ENCODE measurements at regions not wholly inside any gene's neighbourhood (a gene's known extent, or its start where the extent isn't known, plus 50 kb on each side); places are given as distances from the start of the nearest gene placed in this dataset.

- DNase-seq (ENCODE audit: low read depth, low spot score): no peak
These were observed 1214.0 kb downstream of the BRD1 start for GRCh38 chr22:48613566-48614200.

DNA sequence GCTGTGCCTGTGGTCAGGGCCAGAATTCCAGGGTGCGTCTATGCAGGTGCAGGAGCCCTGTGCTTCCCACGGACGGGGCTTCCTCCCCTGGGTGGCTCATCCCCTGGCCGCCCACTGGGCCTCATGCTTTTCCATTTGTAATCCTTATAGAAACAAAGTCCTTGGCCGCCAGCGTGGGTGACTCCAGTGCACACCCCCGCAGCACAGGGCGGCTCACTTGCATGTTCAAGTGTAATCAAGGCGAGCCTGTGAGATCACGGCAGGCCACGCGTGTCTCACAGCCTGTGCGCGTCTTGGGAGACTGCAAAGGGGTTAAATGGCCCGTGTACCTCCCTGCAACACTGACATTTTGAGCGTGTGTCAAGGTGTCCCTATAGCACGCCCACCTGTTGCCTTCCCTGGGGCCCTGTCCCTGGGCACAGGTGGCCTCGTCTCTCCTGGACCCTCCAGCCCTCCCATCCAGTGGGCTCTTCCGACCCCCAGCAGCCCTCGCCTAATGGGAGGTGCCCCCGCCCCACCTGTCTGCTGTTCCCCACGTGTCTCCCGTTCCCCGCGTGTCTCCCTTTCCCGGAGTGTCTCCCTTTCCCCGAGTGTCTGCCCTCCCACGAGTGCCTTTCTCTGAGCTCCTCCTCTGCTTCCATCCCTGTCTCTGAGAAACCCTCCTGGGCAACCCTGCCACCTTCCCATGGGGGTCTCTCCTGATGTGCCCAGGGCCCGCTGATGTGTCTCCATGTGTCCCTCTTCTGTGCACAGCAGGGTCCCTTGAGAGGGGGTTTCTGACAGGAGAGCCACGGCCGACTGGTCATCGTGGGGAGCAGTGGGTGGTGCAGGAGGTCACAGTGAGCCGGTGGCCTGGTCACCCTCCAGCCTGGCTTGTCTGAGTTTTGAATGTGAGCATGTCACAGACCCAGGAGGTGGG, 1215.3 kb downstream of the BRD1 start:
- DNase-seq (ENCODE audit: low read depth, low spot score): no peak

DNA sequence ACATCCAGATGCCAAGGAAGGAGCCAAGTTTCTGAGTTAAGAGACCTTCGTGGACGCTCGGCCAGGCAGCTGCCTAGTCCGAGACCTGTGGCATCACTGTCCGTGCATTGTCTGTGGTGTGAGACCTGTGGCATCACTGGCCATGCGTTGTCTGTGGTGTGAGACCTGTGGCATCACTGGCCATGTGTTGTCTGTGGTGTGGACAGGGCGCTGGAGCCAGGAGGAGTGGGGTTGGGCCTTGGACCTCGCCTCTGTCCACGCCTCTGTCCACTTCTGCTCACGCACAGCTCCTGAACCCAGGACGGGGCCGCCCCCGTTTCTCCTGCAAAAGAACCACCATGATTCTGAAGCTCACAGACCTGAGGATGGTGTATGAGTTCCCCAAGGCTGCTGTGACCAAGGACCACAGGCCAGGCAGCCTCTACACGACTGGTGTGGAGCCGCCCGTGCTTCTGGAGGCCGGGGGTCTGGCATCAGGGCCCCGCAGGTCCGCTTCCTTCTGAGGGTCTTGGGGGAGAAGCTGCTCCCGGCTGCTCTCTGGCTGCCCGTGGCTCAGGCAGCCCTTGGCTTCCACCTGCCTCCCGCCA, 1218.3 kb downstream of the BRD1 start:
- no peak for DNase-seq (ENCODE audit: low read depth, low spot score)

DNA sequence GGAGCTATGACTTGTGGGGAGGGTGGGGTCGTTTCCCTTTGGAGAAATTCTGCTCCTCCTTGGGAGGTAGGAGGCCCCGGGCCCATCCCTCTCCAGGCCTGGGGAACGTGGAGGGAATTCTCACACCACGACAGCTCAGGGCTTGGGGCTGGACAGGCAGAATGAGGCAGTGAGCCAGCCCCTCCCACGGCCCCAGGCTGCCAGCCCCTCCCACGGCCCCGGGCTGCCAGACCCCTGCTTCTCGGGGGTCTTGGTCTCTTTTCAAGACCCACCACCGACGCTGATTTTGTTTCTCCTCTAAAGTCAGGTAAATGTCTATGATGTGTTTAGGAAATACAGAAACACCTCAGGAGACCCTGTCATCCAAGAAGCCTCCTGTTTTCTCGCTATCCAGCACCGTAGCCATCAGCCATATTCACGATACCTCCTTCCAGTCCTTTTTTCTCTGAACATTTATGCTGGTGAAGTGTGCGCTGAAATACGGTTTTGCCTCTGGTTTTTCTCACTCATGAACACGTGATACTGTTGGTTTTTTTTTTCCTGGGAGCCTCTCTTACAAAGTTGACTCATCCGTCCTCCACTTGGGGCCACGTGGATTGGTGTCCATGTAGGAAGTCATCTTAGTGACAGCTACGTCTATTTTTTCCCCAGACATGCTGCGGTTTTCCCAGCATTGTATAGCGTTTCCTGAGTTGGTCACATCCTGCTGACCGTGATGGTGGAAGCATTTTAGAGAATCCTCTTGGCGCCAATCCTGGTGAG, 1219.6 kb downstream of the BRD1 start:
- DNase-seq (ENCODE audit: low read depth, low spot score): no peak

GRCh38 chr22:48606684-48607307, 1220.9 kb downstream of the BRD1 start:
- DNase-seq (ENCODE audit: low read depth, low spot score): no peak

DNA sequence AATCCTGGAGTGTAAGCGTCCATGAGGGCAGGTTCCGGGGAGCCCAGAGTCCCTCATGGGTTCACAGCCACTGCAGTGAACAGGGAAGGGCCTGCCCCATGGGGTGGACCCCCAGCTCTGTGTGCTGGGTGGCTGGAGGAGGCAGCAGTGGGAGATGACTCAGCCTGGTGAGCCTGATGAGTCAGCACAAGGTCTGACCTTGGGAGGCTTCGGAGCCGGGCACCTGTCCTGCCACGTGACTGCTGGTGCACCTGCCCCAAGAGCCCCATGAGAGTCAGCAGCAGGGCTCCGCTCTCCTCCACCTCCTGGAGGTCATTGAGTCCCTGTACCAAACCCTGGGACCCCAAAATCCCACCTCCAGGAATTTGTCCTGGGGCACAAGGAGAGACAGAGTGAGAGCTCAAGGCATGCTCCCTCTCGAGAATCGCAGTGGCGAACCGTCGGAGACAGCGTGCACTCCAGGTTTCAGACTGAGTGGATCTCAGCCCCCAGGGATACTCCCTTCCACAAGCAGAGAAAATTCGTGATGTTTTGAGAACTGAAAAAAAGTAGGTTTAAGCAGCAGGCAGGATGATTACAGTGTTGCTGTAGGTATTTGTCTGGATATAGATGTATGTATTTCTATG, 1221.7 kb downstream of the BRD1 start:
- no peak for DNase-seq (ENCODE audit: low read depth, low spot score)

- no peak for DNase-seq (ENCODE audit: low read depth, low spot score)
These were observed 1222.5 kb downstream of the BRD1 start for GRCh38 chr22:48605125-48605524.

- no peak for DNase-seq (ENCODE audit: low read depth, low spot score)
These were observed 1223.9 kb downstream of the BRD1 start for GRCh38 chr22:48603621-48604320.

GRCh38 chr22:48602805-48603518, 1224.7 kb downstream of the BRD1 start:
- no peak for DNase-seq (ENCODE audit: low read depth, low spot score)

DNA sequence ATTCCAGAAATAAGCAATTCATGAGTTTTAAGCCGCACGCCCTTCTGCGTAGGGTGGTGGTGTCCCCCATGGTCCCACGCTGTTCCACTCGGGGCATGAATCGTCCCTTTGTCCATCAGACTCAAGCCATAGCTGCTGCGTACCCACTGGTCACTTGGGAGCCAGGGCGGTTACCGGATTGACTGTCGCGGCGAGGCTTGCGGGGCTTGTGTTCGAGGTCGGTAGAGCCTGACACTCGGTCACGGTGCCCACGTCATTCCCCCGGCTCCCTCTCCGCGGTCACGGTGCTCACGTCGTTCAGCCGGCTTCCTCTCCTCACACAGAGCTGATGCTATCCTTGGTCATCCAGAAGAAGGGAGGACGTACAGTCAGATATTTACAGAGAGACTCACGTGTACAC, 1227.0 kb downstream of the BRD1 start:
- DNase-seq (ENCODE audit: low read depth, low spot score): no peak

GRCh38 chr22:48600171-48600570, 1227.5 kb downstream of the BRD1 start:
- no peak for DNase-seq (ENCODE audit: low read depth, low spot score)

DNA sequence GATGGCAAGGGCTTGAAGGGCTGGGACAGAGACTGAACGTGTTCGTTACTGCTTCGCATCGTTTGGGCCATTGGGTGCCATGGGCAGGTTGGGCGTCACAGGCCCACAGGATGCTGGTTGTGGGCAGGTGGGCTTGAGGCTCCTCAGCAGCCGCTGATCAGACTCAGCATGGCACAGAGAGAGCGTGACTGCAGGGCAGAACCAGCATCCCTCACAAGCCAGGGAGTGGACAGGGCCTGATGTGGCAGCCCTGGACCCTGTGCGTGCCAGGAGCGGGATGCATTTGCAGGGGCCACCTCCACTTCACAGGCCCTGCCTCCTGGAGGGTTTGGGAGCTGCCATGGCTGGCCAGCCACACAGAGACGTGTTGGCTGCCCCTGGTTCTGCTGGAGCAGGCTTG, 1228.3 kb downstream of the BRD1 start:
- DNase-seq (ENCODE audit: low read depth, low spot score): no peak

DNA sequence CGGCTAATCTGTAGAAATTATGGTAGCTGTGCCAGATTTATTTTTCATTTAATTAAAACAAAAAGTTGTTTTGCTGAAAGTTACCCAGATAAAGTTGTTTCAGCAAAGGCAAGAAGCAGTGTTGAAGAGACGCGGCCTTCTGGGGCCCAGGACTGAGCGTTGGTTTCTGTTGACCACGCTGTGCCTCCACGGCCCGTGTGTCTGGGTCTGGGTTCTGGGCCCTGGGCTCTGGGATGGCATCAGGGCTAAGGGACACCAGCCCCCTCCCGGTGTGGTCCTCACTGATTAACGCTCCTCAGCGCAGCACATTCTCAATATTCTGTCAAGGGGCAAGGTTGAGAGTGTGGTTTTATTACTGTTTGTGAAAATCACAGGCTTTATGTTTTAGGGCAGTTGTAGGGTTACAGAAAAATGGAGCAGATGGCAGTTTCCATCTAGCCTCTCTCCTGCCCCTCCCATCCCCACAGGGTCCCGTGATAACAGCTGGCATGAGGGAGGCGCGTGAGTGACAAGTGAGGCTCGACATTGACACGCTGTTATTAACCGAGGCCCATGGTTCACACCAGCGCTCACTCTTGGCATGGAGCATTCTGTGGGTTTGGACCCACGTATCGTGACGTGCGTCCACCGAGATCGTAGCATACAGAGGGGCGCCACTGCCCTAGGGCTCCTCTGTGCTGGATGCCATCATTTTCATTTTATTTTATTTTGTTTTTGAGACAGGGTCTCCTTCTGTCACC, 1231.4 kb downstream of the BRD1 start:
- DNase-seq (ENCODE audit: low read depth, low spot score): no peak

- no peak for DNase-seq (ENCODE audit: low read depth, low spot score)
These were observed 1232.2 kb downstream of the BRD1 start for GRCh38 chr22:48595511-48595905.

GRCh38 chr22:48594757-48595510, 1232.7 kb downstream of the BRD1 start:
- DNase-seq (ENCODE audit: low read depth, low spot score): no peak

- DNase-seq (ENCODE audit: low read depth, low spot score): no peak
These were observed 1233.5 kb downstream of the BRD1 start for GRCh38 chr22:48594016-48594756.

- DNase-seq (ENCODE audit: low read depth, low spot score): no peak
These were observed 1234.1 kb downstream of the BRD1 start for GRCh38 chr22:48593551-48593950.

DNA sequence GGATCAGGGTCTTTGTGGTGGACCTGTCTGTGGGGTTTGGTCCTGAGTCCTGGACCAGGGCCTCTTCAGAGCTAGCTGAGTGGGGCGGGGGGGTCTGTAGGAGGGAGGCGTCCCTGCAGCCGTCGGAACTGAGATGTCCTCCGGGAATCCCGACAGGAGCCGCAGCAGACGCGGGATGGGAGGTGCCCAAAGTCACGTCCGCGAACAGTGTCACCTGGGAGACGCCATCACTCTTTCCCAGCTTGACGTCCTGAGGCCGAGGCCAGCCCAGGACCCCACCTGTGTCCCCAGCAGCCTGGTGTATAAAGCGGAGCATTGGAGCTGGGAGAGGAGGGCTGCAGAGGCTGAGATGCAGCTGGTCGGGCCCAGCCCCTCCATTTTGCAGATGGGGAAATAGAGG, 1234.7 kb downstream of the BRD1 start:
- DNase-seq (ENCODE audit: low read depth, low spot score): no peak
